ENCODE measurements at regions not wholly inside any gene's neighbourhood (a gene's known extent, or its start where the extent isn't known, plus 50 kb on each side); places are given as distances from the start of the nearest gene placed in this dataset.

DNA sequence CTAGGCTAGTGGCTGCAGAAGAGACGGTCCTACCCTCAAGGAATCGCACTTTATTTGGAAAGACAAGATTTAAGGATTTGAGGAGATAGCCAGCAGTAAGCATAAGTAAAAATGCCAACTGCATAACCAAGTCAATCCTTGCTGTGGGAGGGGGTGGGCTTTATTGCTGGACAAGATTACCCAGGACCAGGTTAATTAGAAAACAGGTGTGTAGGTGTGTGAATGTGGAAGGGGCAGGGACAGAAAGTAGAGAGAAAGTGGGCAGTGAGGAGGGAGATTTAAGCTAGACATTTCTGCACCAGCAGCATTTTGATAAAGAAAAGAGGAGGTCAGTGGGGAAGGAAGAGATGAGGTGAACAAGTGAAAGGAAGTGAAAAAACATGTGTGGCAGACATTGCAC, 89.7 kb upstream of the OGFRL1 start:
- TF ChIP-seq, protein P1, sequence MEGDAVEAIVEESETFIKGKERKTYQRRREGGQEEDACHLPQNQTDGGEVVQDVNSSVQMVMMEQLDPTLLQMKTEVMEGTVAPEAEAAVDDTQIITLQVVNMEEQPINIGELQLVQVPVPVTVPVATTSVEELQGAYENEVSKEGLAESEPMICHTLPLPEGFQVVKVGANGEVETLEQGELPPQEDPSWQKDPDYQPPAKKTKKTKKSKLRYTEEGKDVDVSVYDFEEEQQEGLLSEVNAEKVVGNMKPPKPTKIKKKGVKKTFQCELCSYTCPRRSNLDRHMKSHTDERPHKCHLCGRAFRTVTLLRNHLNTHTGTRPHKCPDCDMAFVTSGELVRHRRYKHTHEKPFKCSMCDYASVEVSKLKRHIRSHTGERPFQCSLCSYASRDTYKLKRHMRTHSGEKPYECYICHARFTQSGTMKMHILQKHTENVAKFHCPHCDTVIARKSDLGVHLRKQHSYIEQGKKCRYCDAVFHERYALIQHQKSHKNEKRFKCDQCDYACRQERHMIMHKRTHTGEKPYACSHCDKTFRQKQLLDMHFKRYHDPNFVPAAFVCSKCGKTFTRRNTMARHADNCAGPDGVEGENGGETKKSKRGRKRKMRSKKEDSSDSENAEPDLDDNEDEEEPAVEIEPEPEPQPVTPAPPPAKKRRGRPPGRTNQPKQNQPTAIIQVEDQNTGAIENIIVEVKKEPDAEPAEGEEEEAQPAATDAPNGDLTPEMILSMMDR (IDR thresholded peaks at IDR 0.05; ENCODE audit: insufficient read depth, low read length, poor library complexity, severe bottlenecking): no peak
- TF ChIP-seq EZH2phosphoT487 (conservative IDR thresholded peaks at IDR 0.05; ENCODE audit: low read length): no peak

Measured in SU-DHL-6 (cell line).